ENCODE measurements at regions not wholly inside any gene's neighbourhood (a gene's known extent, or its start where the extent isn't known, plus 50 kb on each side); places are given as distances from the start of the nearest gene placed in this dataset. TPM values are rescaled to one million over a fixed set of nuclear protein-coding genes. Genes with fewer than 3 reads are reported as not detected.
"Not testable (repeated sequence)": the region's sequence is repeated elsewhere in the genome, so short reads cannot be mapped to it uniquely, and the experiment has no call there.

- not testable (repeated sequence) for DNase-seq (ENCODE audit: low spot score)
Measured at GRCh38 chr9:111092167-111092566, 53.9 kb upstream of the LPAR1 start.

Small RNA genes lying in the stretch of these regions (small RNA-seq; reads per million reads assigned to genes)
- not detected for gene MIR7702
- 0.36 reads per million for gene RNY4P18
